Liver (tissue), 8 donors: ENCODE measurements at regions not wholly inside any gene's neighbourhood (a gene's known extent, or its start where the extent isn't known, plus 50 kb on each side); places are given as distances from the start of the nearest gene placed in this dataset.

ENCODE experiments used
- DNase-seq: peaks from one replicate; pipeline ENCODE4 v3.0.0-alpha.2; 2017; ENCODE audit warnings: low spot score
- H3K27ac ChIP-seq, 2 donors: one replicate each; pipeline ENCODE4 v1.7.0; 2013; ENCODE audit warnings: inconsistent platforms in 2 of 2, low read length in 2 of 2, control low read depth in 1 of 2, low read depth in 1 of 2, mild to moderate bottlenecking in 1 of 2
- H3K27me3 ChIP-seq, 4 donors: one replicate each; pipeline versions ENCODE4 v1.6.1 to v1.7.0; 2013; ENCODE audit warnings: low read length in 3 of 4, inconsistent platforms in 1 of 4, mild to moderate bottlenecking in 1 of 4, moderate library complexity in 1 of 4; ENCODE audit not compliant: control insufficient read depth in 4 of 4, insufficient read depth in 4 of 4
- H3K36me3 ChIP-seq, 4 donors: one replicate each; pipeline versions ENCODE4 v1.6.1 to v1.7.0; 2013; ENCODE audit warnings: low read length in 3 of 4, mild to moderate bottlenecking in 3 of 4, low read depth in 1 of 4, moderate library complexity in 1 of 4; ENCODE audit not compliant: control insufficient read depth in 4 of 4, insufficient read depth in 3 of 4
- H3K4me1 ChIP-seq, 4 donors: one replicate each; pipeline versions ENCODE4 v1.6.1 to v1.7.0; 2013; ENCODE audit warnings: low read length in 3 of 4, mild to moderate bottlenecking in 3 of 4, moderate library complexity in 1 of 4; ENCODE audit not compliant: control insufficient read depth in 4 of 4, insufficient read depth in 4 of 4
- H3K4me3 ChIP-seq, 3 donors: one replicate each; pipeline versions ENCODE4 v1.6.1 to v1.7.0; 2013; ENCODE audit warnings: low read length in 3 of 3, control low read depth in 1 of 3, low read depth in 1 of 3, mild to moderate bottlenecking in 1 of 3
- H3K9ac ChIP-seq, 2 donors: one replicate each; pipeline ENCODE4 v1.7.0; 2013; ENCODE audit warnings: low read length in 2 of 2, mild to moderate bottlenecking in 2 of 2, moderate library complexity in 2 of 2, control low read depth in 1 of 2, low read depth in 1 of 2
- H3K9me3 ChIP-seq, 4 donors: one replicate each; pipeline versions ENCODE4 v1.6.1 to v1.7.0; 2013; ENCODE audit warnings: low read length in 3 of 4; ENCODE audit not compliant: control insufficient read depth in 4 of 4
- EGR1 ChIP-seq, 2 donors: IDR thresholded peaks; 2 replicates each; pipeline ENCODE4 v1.6.1; 2016 to 2018; ENCODE audit warnings: antibody characterized with exemption in 2 of 2, low read depth in 2 of 2
- FOXA1 ChIP-seq: IDR thresholded peaks from 2 replicates; pipeline ENCODE4 v1.6.1; 2016; ENCODE audit warnings: antibody characterized with exemption
- FOXA2 ChIP-seq: IDR thresholded peaks from 2 replicates; pipeline ENCODE4 v1.6.1; 2016; ENCODE audit warnings: antibody characterized with exemption
- GABPA ChIP-seq, 2 donors: IDR thresholded peaks in 1 of 2; conservative IDR thresholded peaks in 1 of 2; 2 replicates each; pipeline ENCODE4 v1.6.1; 2016; ENCODE audit warnings: antibody characterized with exemption in 2 of 2, mild to moderate bottlenecking in 1 of 2, moderate library complexity in 1 of 2
- HNF4A ChIP-seq, 2 donors: conservative IDR thresholded peaks; 2 replicates each; pipeline ENCODE4 v1.6.1; 2016; ENCODE audit warnings: antibody characterized with exemption in 2 of 2, mild to moderate bottlenecking in 2 of 2
- HNF4G ChIP-seq: IDR thresholded peaks from 2 replicates; pipeline ENCODE4 v1.6.1; 2016; ENCODE audit warnings: antibody characterized with exemption
- JUND ChIP-seq, 2 donors: IDR thresholded peaks; 2 replicates each; pipeline ENCODE4 v1.6.1; 2016; ENCODE audit warnings: antibody characterized with exemption in 2 of 2
- NR2F2 ChIP-seq: IDR thresholded peaks from 2 replicates; pipeline ENCODE4 v1.6.1; 2016; ENCODE audit warnings: antibody characterized with exemption
- RAD21 ChIP-seq, 2 donors: IDR thresholded peaks; 2 replicates each; pipeline ENCODE4 v1.6.1; 2016; ENCODE audit warnings: antibody characterized with exemption in 2 of 2, mild to moderate bottlenecking in 2 of 2
- RXRA ChIP-seq, 2 donors: IDR thresholded peaks; 2 replicates each; pipeline ENCODE4 v1.6.1; 2017 to 2018; ENCODE audit warnings: antibody characterized with exemption in 2 of 2, mild to moderate bottlenecking in 1 of 2
- SP1 ChIP-seq: IDR thresholded peaks from 2 replicates; pipeline ENCODE4 v1.6.1; 2018; ENCODE audit warnings: antibody characterized with exemption, mild to moderate bottlenecking
- TAF1 ChIP-seq: conservative IDR thresholded peaks from 2 replicates; pipeline ENCODE4 v1.6.1; 2016; ENCODE audit warnings: antibody characterized with exemption, mild to moderate bottlenecking
- YY1 ChIP-seq: IDR thresholded peaks from 2 replicates; pipeline ENCODE4 v1.6.1; 2016; ENCODE audit warnings: antibody characterized with exemption, mild to moderate bottlenecking
- WGBS: extraction: QIAGEN DNeasy Blood & Tissue Kit; methylation state at CpG from one replicate; pipeline ENCODE4 v1.1.7; 2013; 5-methylcytosine and 5-hydroxymethylcytosine counted together
- TF ChIP-seq, protein P1 (sequence below): IDR thresholded peaks from 2 replicates; pipeline ENCODE4 v1.6.1; 2016; ENCODE audit warnings: antibody characterized with exemption
- TF ChIP-seq, protein P2 (sequence below): fragments of 150-350 bp; IDR thresholded peaks from 2 replicates; pipeline ENCODE4 v1.5.1; 2017; ENCODE audit warnings: improper control_type of control experiment, low read depth, low read length; ENCODE audit not compliant: missing input control
- TF ChIP-seq, protein P3 (sequence below): IDR thresholded peaks from 2 replicates; pipeline ENCODE4 v1.6.1; 2016; ENCODE audit warnings: antibody characterized with exemption
- TF ChIP-seq, protein P4 (sequence below): IDR thresholded peaks from 2 replicates; pipeline ENCODE4 v1.6.1; 2016; ENCODE audit warnings: antibody characterized with exemption, mild to moderate bottlenecking
- TF ChIP-seq, protein P5 (sequence below): IDR thresholded peaks from 2 replicates; pipeline ENCODE4 v1.6.1; 2016; ENCODE audit warnings: antibody characterized with exemption
- donor health status: healthy.
- donor health status: healthy.
- donor health status: healthy.
- donor health status: healthy.
- donor health status: healthy.

DNA sequence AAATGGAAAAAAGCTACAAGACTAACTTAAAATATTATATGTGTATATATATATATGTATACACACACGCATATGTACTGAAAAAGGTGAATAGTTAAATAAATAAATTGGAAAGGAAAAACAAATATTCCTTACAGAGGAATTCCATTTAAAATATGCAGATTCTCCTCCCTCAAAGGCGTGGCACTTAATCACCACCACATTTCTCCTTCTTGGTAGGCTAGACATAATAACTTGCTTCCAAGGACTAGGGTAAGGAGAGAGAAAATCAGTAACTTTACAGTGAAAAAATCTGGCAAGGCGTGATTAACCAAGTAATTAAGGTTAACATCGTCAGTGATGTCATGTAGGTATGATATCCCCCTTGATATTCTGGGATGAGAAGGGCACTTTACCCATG is 84.0 kb upstream of the USP25 start (continued):
- TF ChIP-seq, protein P1, sequence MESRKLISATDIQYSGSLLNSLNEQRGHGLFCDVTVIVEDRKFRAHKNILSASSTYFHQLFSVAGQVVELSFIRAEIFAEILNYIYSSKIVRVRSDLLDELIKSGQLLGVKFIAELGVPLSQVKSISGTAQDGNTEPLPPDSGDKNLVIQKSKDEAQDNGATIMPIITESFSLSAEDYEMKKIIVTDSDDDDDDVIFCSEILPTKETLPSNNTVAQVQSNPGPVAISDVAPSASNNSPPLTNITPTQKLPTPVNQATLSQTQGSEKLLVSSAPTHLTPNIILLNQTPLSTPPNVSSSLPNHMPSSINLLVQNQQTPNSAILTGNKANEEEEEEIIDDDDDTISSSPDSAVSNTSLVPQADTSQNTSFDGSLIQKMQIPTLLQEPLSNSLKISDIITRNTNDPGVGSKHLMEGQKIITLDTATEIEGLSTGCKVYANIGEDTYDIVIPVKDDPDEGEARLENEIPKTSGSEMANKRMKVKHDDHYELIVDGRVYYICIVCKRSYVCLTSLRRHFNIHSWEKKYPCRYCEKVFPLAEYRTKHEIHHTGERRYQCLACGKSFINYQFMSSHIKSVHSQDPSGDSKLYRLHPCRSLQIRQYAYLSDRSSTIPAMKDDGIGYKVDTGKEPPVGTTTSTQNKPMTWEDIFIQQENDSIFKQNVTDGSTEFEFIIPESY = no peak

DNA sequence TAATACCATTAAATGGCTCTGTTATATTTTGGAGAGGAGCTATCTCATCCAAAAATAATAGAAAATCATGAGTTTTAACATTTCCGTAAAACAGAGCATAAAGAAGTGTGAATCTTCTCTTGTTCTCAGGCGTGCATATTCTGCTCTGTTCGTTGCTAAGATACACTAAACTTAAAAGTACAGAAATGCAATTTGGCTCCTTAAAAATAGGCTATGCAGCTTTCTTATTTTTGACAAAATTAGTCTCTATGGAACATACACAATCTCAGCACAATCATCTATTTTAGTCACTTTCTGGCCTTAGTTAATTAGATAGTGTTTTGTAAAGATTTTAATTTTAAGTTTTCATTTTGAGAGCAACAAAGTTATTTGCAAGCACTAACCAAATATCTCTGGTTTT is 79.0 kb upstream of the USP25 start:
- Histone ChIP-seq H3K9ac (no peak overlapping the region), H3K9me3 (no peaks in the 10 kb centered on the region), H3K27ac (no peak overlapping the region), H3K36me3 (no peaks in the 10 kb centered on the region), H3K4me3 (no peak overlapping the region), H3K27me3 (no peaks in the 10 kb centered on the region), H3K4me1 (no peaks in the 10 kb centered on the region)
- no peak for DNase-seq
- TF ChIP-seq TAF1 (no peak), YY1 (no peak), HNF4A (conservative IDR thresholded peaks at IDR 0.05) (no peak), HNF4G (no peak), RAD21 (IDR thresholded peaks at IDR 0.05) (no peak), NR2F2 (no peak), GABPA (IDR thresholded peaks at IDR 0.05 in 1 of 2, conservative IDR thresholded peaks at IDR 0.05 in 1 of 2) (no peak), FOXA1 (no peak), FOXA2 (no peak), RXRA (IDR thresholded peaks at IDR 0.05) (no peak), EGR1 (IDR thresholded peaks at IDR 0.05; ENCODE audit: low read depth in 2 of 2) (no peak), JUND (IDR thresholded peaks at IDR 0.05) (no peak), SP1 (no peak)
- TF ChIP-seq, protein P2, sequence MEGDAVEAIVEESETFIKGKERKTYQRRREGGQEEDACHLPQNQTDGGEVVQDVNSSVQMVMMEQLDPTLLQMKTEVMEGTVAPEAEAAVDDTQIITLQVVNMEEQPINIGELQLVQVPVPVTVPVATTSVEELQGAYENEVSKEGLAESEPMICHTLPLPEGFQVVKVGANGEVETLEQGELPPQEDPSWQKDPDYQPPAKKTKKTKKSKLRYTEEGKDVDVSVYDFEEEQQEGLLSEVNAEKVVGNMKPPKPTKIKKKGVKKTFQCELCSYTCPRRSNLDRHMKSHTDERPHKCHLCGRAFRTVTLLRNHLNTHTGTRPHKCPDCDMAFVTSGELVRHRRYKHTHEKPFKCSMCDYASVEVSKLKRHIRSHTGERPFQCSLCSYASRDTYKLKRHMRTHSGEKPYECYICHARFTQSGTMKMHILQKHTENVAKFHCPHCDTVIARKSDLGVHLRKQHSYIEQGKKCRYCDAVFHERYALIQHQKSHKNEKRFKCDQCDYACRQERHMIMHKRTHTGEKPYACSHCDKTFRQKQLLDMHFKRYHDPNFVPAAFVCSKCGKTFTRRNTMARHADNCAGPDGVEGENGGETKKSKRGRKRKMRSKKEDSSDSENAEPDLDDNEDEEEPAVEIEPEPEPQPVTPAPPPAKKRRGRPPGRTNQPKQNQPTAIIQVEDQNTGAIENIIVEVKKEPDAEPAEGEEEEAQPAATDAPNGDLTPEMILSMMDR = no peak
- TF ChIP-seq, protein P1 = no peak
- TF ChIP-seq, protein P3, sequence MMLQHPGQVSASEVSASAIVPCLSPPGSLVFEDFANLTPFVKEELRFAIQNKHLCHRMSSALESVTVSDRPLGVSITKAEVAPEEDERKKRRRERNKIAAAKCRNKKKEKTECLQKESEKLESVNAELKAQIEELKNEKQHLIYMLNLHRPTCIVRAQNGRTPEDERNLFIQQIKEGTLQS = no peak
- TF ChIP-seq, protein P4, sequence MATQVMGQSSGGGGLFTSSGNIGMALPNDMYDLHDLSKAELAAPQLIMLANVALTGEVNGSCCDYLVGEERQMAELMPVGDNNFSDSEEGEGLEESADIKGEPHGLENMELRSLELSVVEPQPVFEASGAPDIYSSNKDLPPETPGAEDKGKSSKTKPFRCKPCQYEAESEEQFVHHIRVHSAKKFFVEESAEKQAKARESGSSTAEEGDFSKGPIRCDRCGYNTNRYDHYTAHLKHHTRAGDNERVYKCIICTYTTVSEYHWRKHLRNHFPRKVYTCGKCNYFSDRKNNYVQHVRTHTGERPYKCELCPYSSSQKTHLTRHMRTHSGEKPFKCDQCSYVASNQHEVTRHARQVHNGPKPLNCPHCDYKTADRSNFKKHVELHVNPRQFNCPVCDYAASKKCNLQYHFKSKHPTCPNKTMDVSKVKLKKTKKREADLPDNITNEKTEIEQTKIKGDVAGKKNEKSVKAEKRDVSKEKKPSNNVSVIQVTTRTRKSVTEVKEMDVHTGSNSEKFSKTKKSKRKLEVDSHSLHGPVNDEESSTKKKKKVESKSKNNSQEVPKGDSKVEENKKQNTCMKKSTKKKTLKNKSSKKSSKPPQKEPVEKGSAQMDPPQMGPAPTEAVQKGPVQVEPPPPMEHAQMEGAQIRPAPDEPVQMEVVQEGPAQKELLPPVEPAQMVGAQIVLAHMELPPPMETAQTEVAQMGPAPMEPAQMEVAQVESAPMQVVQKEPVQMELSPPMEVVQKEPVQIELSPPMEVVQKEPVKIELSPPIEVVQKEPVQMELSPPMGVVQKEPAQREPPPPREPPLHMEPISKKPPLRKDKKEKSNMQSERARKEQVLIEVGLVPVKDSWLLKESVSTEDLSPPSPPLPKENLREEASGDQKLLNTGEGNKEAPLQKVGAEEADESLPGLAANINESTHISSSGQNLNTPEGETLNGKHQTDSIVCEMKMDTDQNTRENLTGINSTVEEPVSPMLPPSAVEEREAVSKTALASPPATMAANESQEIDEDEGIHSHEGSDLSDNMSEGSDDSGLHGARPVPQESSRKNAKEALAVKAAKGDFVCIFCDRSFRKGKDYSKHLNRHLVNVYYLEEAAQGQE = no peak
- TF ChIP-seq, protein P5, sequence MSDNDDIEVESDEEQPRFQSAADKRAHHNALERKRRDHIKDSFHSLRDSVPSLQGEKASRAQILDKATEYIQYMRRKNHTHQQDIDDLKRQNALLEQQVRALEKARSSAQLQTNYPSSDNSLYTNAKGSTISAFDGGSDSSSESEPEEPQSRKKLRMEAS = no peak
- 94% methylated on average over 3 of the region's 3 CpGs for WGBS
